H1 (cell line): ENCODE measurements at regions not wholly inside any gene's neighbourhood (a gene's known extent, or its start where the extent isn't known, plus 50 kb on each side); places are given as distances from the start of the nearest gene placed in this dataset.

Source experiments
- BCL11A ChIP-seq, 2 experiments: IDR thresholded peaks; one replicate each; pipeline ENCODE4 v1.6.1; 2011; ENCODE audit warnings: low read depth in 2 of 2, low read length in 2 of 2, mild to moderate bottlenecking in 2 of 2

DNA sequence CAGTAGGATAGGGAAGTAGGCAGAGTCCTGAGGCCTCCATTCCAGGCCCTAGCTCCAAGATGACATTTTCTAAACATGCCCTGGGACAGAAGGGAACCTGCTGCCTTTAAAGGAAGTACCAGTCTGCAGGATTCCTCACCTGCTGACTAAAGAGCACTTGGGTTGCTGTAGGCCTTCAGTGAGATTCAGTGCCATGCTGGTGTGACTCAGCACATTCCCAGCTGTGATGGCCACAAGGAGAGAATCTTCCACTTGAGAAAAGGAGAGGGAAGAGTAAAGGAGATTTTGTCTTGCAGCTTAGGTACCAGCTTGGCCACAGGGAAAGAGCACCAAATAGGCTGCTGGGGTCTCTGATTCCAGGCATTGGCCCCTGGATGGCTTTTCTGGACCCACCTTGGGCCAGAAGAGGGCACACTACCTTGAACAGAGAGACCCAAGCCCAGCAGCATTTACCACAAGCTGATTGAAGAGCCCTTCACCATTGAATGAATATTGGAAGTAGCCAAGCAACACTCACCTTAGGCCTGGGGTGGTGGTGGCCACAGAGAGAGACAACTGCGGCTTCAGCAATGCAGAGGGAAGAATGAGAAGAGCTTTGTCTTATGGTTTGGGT lies 498.3 kb downstream of the KCNH5 start (continued):
- TF ChIP-seq BCL11A (IDR thresholded peaks at IDR 0.05; ENCODE audit: low read depth in 2 of 2, low read length in 2 of 2), result no peak
- TF ChIP-seq, all 59 proteins: peak for 4
